ENCODE measurements at regions not wholly inside any gene's neighbourhood (a gene's known extent, or its start where the extent isn't known, plus 50 kb on each side); places are given as distances from the start of the nearest gene placed in this dataset.

GRCh38 chr20:19070026-19070425, 142.4 kb upstream of the SLC24A3 start:
- TF ChIP-seq, protein P1, sequence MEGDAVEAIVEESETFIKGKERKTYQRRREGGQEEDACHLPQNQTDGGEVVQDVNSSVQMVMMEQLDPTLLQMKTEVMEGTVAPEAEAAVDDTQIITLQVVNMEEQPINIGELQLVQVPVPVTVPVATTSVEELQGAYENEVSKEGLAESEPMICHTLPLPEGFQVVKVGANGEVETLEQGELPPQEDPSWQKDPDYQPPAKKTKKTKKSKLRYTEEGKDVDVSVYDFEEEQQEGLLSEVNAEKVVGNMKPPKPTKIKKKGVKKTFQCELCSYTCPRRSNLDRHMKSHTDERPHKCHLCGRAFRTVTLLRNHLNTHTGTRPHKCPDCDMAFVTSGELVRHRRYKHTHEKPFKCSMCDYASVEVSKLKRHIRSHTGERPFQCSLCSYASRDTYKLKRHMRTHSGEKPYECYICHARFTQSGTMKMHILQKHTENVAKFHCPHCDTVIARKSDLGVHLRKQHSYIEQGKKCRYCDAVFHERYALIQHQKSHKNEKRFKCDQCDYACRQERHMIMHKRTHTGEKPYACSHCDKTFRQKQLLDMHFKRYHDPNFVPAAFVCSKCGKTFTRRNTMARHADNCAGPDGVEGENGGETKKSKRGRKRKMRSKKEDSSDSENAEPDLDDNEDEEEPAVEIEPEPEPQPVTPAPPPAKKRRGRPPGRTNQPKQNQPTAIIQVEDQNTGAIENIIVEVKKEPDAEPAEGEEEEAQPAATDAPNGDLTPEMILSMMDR (IDR thresholded peaks at IDR 0.05; ENCODE audit: partially characterized antibody, unreplicated experiment): no peak
- Mint-ChIP-seq H3K4me1 (ENCODE audit: low read depth, unreplicated experiment) (no peaks in the 10 kb centered on the region), H3K9me3 (ENCODE audit: unreplicated experiment) (peaks cover 4% of the 10 kb centered on the region), H3K36me3 (ENCODE audit: unreplicated experiment) (peaks cover 8% of the 10 kb centered on the region), H3K27me3 (ENCODE audit: unreplicated experiment) (no peaks in the 10 kb centered on the region), H3K4me3 (ENCODE audit: unreplicated experiment) (no peak overlapping the region), H3K27ac (ENCODE audit: unreplicated experiment) (no peak overlapping the region)
- no peak for DNase-seq

DNA sequence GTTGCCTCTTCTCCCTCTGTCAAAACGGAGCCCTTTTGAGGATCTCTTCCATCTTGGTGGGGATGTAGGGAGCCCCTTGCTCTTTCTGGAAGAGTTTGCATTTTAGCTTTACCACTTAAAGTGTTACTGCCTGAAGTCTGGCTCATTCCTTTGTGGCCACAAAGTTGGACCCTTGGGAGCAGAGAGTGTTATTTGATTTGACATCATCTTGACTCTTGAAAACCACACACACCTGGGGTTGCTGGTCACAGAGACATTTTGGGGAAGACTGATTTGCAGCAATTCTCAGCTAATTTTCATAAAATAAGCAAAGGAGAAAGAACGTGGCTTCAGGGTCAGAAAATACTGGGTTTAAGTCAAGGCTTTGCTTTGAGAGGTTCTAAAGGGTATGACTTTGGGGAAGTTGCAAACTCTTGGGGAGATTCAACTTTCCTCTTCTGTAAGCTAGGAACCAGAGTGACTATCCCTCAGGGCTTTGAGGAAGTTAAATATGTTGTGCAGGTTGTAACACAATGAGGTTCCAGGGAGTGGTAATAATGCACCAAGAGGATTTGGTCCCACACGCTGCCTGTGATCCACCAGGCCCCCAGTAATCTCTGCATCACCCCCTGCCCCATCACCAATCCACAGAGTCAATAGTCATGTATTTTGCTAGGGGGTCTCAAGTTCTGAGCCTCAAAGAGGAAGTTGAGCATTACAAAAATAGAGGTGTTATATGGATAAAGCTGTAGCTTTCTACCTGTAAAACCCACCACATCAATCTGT, 141.6 kb upstream of the SLC24A3 start:
- Mint-ChIP-seq H3K9me3 (ENCODE audit: unreplicated experiment) (peaks cover 4% of the 10 kb centered on the region), H3K4me3 (ENCODE audit: unreplicated experiment) (no peak overlapping the region), H3K27ac (ENCODE audit: unreplicated experiment) (no peak overlapping the region), H3K4me1 (ENCODE audit: low read depth, unreplicated experiment) (no peaks in the 10 kb centered on the region), H3K36me3 (ENCODE audit: unreplicated experiment) (peaks cover 3% of the 10 kb centered on the region), H3K27me3 (ENCODE audit: unreplicated experiment) (no peaks in the 10 kb centered on the region)
- TF ChIP-seq, protein P1 (IDR thresholded peaks at IDR 0.05; ENCODE audit: partially characterized antibody, unreplicated experiment): no peak
- DNase-seq: no peak

- Mint-ChIP-seq H3K36me3 (ENCODE audit: unreplicated experiment) (no peaks in the 10 kb centered on the region), H3K9me3 (ENCODE audit: unreplicated experiment) (peaks cover 4% of the 10 kb centered on the region), H3K27ac (ENCODE audit: unreplicated experiment) (no peak overlapping the region), H3K4me3 (ENCODE audit: unreplicated experiment) (no peak overlapping the region), H3K27me3 (ENCODE audit: unreplicated experiment) (no peaks in the 10 kb centered on the region), H3K4me1 (ENCODE audit: low read depth, unreplicated experiment) (no peaks in the 10 kb centered on the region)
- DNase-seq: no peak
- TF ChIP-seq, protein P1 (IDR thresholded peaks at IDR 0.05; ENCODE audit: partially characterized antibody, unreplicated experiment): no peak
Measured at GRCh38 chr20:19071446-19071725, 141.1 kb upstream of the SLC24A3 start.

GRCh38 chr20:19071902-19072498, 140.4 kb upstream of the SLC24A3 start:
- H3K9me3 Mint-ChIP-seq (ENCODE audit: unreplicated experiment): peaks cover 2% of the 10 kb centered on the region
- H3K27ac Mint-ChIP-seq (ENCODE audit: unreplicated experiment): no peak overlapping the region
- H3K4me1 Mint-ChIP-seq (ENCODE audit: low read depth, unreplicated experiment): no peaks in the 10 kb centered on the region
- TF ChIP-seq, protein P1 (IDR thresholded peaks at IDR 0.05; ENCODE audit: partially characterized antibody, unreplicated experiment): no peak
- H3K4me3 Mint-ChIP-seq (ENCODE audit: unreplicated experiment): no peak overlapping the region
- no peak for DNase-seq
- H3K27me3 Mint-ChIP-seq (ENCODE audit: unreplicated experiment): no peaks in the 10 kb centered on the region
- H3K36me3 Mint-ChIP-seq (ENCODE audit: unreplicated experiment): no peaks in the 10 kb centered on the region

GRCh38 chr20:19072988-19073387, 139.5 kb upstream of the SLC24A3 start:
- H3K27ac Mint-ChIP-seq (ENCODE audit: unreplicated experiment): no peak overlapping the region
- H3K9me3 Mint-ChIP-seq (ENCODE audit: unreplicated experiment): no peaks in the 10 kb centered on the region
- H3K36me3 Mint-ChIP-seq (ENCODE audit: unreplicated experiment): peaks cover 4% of the 10 kb centered on the region
- TF ChIP-seq, protein P1 (IDR thresholded peaks at IDR 0.05; ENCODE audit: partially characterized antibody, unreplicated experiment): no peak
- DNase-seq: no peak
- no peak overlapping the region for H3K4me3 Mint-ChIP-seq (ENCODE audit: unreplicated experiment)
- no peaks in the 10 kb centered on the region for H3K27me3 Mint-ChIP-seq (ENCODE audit: unreplicated experiment)
- no peaks in the 10 kb centered on the region for H3K4me1 Mint-ChIP-seq (ENCODE audit: low read depth, unreplicated experiment)

Data from glutamatergic neuron (in vitro differentiated cells).